Neutrophil (primary cell): ENCODE measurements at regions not wholly inside any gene's neighbourhood (a gene's known extent, or its start where the extent isn't known, plus 50 kb on each side); places are given as distances from the start of the nearest gene placed in this dataset.

Experiments
- H3K27ac ChIP-seq: fragments of 200-600 bp; sonication (generic); 2 replicates; pipeline ENCODE4 v1.5.1; 2016; ENCODE audit warnings: mild to moderate bottlenecking, moderate library complexity
- H3K27me3 ChIP-seq: fragments of 200-600 bp; sonication (generic); 2 replicates; pipeline ENCODE4 v1.6.0; 2016; ENCODE audit warnings: mild to moderate bottlenecking
- H3K36me3 ChIP-seq: fragments of 200-600 bp; sonication (generic); 2 replicates; pipeline ENCODE4 v1.5.1; 2017
- H3K4me1 ChIP-seq, 2 experiments: fragments of 200-600 bp in 1 of 2; sonication (generic) in 1 of 2; 1 replicate in 1 of 2; 2 replicates in 1 of 2; pipeline versions ENCODE4 v1.5.1 to v1.6.1; 2013 to 2016; ENCODE audit warnings: low read depth in 1 of 2, low read length in 1 of 2, mild to moderate bottlenecking in 1 of 2, moderate library complexity in 1 of 2; ENCODE audit not compliant: control insufficient read depth in 1 of 2, insufficient read depth in 1 of 2
- H3K4me3 ChIP-seq, 2 experiments: fragments of 200-600 bp in 1 of 2; sonication (generic) in 1 of 2; 1 replicate in 1 of 2; 2 replicates in 1 of 2; pipeline ENCODE4 v1.5.1; 2013 to 2016; ENCODE audit warnings: low read depth in 1 of 2, low read length in 1 of 2, mild to moderate bottlenecking in 1 of 2, moderate library complexity in 1 of 2
- H3K9me3 ChIP-seq: fragments of 200-600 bp; sonication (generic); 2 replicates; pipeline ENCODE4 v1.5.1; 2016
- CTCF ChIP-seq: fragments of 200-600 bp; sonication (generic); IDR thresholded peaks from 2 replicates; pipeline ENCODE4 v1.5.1; 2016; ENCODE audit warnings: antibody characterized with exemption

GRCh38 chr11:29255401-29255800 is 761.4 kb downstream of the KCNA4 start:
- Histone ChIP-seq H3K4me1 (no peaks in the 10 kb centered on the region), H3K36me3 (no peaks in the 10 kb centered on the region), H3K27ac (no peak overlapping the region), H3K4me3 (no peak overlapping the region), H3K9me3 (no peaks in the 10 kb centered on the region), H3K27me3 (no peaks in the 10 kb centered on the region)
- TF ChIP-seq CTCF: no peak

GRCh38 chr11:29251738-29252137 is 765.1 kb downstream of the KCNA4 start:
- Histone ChIP-seq H3K4me3 (no peak overlapping the region), H3K4me1 (no peaks in the 10 kb centered on the region), H3K27ac (no peak overlapping the region), H3K27me3 (no peaks in the 10 kb centered on the region), H3K9me3 (no peaks in the 10 kb centered on the region), H3K36me3 (no peaks in the 10 kb centered on the region)
- no peak for TF ChIP-seq CTCF

GRCh38 chr11:29249713-29250112 is 767.1 kb downstream of the KCNA4 start:
- no peak overlapping the region for H3K4me3 ChIP-seq
- no peaks in the 10 kb centered on the region for H3K9me3 ChIP-seq
- no peaks in the 10 kb centered on the region for H3K27me3 ChIP-seq
- no peak for TF ChIP-seq CTCF
- H3K4me1 ChIP-seq: no peaks in the 10 kb centered on the region
- no peaks in the 10 kb centered on the region for H3K36me3 ChIP-seq
- no peak overlapping the region for H3K27ac ChIP-seq

- Histone ChIP-seq H3K4me3 (no peak overlapping the region), H3K36me3 (no peaks in the 10 kb centered on the region), H3K27me3 (no peaks in the 10 kb centered on the region), H3K4me1 (no peaks in the 10 kb centered on the region), H3K27ac (no peak overlapping the region), H3K9me3 (no peaks in the 10 kb centered on the region)
- TF ChIP-seq CTCF: no peak
Measured at GRCh38 chr11:29244355-29244754, 772.5 kb downstream of the KCNA4 start.

GRCh38 chr11:29243616-29244015 is 773.2 kb downstream of the KCNA4 start:
- H3K36me3 ChIP-seq: no peaks in the 10 kb centered on the region
- H3K9me3 ChIP-seq: no peaks in the 10 kb centered on the region
- no peaks in the 10 kb centered on the region for H3K27me3 ChIP-seq
- no peak overlapping the region for H3K4me3 ChIP-seq
- H3K4me1 ChIP-seq: no peaks in the 10 kb centered on the region
- no peak overlapping the region for H3K27ac ChIP-seq
- TF ChIP-seq CTCF: no peak

GRCh38 chr11:29231991-29232390 is 784.8 kb downstream of the KCNA4 start:
- H3K9me3 ChIP-seq: no peaks in the 10 kb centered on the region
- no peak overlapping the region for H3K4me3 ChIP-seq
- no peak overlapping the region for H3K27ac ChIP-seq
- no peaks in the 10 kb centered on the region for H3K27me3 ChIP-seq
- H3K36me3 ChIP-seq: no peaks in the 10 kb centered on the region
- no peaks in the 10 kb centered on the region for H3K4me1 ChIP-seq
- TF ChIP-seq CTCF: no peak
